Stimulated activated CD8-positive, alpha-beta memory T cell treated with anti-CD3 and anti-CD28 coated beads, Interleukin-2, amount 100 ng/mL, for 48 hours (primary cell): ENCODE measurements at regions not wholly inside any gene's neighbourhood (a gene's known extent, or its start where the extent isn't known, plus 50 kb on each side); places are given as distances from the start of the nearest gene placed in this dataset.

ENCODE experiments used
- DNase-seq, 2 donors: peaks; one replicate each; pipeline ENCODE4 v3.0.0-alpha.2; 2020; ENCODE audit warnings: low read depth in 2 of 2

- DNase-seq: no peak
Measured at GRCh38 chr15:62798536-62798935, 244.0 kb upstream of the TPM1 start.

GRCh38 chr15:62799037-62799436, 243.5 kb upstream of the TPM1 start:
- no peak for DNase-seq

DNA sequence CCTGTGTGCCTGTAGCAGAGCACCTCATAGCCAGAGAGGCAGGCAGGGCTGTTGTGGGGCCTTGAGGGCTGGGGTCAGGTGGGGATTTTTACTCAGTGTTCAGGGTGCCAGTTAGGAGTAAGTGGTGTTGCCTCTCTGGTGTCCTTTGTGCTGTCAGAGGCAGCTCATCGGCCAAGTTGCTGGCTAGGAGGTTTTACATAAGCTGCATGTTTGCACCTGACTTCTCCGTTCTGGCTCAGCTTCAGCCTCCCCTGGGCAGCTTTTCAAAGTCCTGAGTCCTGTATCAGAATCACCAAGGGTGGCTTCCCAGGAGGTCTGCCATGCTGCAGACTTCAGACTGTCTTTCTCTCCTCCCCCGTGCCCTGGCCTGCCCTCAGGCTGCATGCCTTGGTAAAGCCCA, 242.6 kb upstream of the TPM1 start:
- no peak for DNase-seq

DNA sequence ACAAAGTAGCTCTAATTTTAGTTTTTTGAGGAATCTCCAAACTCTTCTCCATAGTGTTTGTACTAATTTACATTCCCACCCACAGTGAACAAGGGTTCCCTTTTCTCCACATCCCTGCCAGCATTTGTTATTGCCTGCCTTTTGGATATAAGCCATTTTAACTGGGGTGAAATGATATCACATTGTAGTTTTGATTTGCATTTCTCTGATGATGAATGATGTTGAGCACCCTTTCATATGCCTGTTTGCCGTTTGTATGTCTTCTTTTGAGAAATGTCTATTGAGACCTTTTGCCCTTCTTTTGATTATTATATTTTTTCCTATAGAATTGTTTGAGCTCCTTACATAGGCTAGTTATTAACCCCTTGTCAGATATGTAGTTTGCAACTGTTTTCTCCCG, 239.9 kb upstream of the TPM1 start:
- DNase-seq: no peak

- DNase-seq: no peak
Measured at GRCh38 chr15:62803856-62804400, 238.6 kb upstream of the TPM1 start.

GRCh38 chr15:62805502-62805901, 237.0 kb upstream of the TPM1 start:
- DNase-seq: no peak

DNA sequence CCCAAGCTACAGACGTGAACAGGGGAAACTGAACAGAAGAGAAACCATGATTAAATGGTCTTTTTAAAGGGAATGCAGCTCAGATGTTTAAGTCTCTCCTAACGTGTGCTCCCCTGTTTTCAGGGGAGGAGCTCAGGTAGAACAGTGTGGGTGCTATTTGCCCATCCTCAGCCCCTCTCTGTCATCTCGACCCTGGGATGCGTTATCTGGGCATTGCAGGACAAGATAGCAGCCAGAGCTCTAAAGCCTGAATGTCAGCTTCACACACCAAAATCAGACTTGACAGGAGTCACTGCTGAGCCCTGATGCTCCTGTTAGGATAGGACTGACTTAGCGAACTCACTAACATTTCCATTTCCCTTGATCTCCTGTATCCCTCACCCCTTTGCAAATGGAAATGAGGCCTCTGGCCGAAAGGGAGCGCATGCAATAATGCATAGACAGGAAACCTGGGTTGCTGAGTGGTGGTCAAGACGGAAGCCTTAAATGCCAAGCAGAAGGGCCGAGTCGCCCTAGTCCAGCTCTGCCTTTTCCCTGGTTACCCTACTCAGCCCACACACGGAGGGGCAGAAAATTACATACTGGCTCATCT, 234.9 kb upstream of the TPM1 start:
- no peak for DNase-seq

DNA sequence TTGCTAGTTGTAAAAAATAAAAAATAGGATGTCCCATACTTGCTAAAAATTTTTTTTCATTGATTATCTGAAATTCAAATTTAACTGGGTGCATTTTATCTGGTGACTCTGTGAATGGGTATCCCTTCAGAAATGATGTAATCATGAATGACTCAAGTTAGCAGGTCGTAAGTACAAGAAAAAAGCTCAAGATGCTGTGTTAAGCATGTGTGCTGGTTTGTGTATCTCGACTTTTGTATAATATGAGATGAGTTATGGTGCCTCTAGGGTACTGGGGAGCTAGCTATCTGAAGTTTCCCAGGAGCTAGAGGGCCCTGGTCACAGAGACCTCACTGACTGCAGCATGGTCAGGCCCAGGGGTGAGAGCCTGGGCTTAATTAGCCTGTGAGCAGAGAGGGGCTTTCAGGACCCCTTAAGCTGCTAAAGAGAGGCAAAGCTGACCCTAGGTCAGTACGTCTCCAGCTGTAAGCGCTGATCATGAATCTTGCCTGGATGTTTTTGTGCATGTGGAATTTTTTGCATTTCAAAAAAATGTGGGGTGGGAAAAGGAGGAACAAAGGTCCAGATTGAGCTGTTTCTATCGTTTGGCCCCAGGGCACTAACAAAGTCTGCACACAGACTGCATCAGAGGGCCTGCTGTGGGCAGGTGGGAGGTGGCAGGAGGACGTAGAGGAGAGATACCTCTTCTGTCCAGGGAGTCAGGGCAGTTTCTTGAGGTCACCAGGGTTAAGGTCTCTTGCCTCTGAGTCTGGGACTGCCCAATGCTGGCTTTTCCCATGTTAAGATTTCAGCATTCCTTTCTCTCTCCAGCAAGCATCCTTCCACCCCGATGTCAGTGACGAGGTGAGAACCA, 233.2 kb upstream of the TPM1 start:
- no peak for DNase-seq

GRCh38 chr15:62809968-62810260, 232.6 kb upstream of the TPM1 start:
- no peak for DNase-seq

GRCh38 chr15:62812515-62812835, 230.1 kb upstream of the TPM1 start:
- no peak for DNase-seq

DNA sequence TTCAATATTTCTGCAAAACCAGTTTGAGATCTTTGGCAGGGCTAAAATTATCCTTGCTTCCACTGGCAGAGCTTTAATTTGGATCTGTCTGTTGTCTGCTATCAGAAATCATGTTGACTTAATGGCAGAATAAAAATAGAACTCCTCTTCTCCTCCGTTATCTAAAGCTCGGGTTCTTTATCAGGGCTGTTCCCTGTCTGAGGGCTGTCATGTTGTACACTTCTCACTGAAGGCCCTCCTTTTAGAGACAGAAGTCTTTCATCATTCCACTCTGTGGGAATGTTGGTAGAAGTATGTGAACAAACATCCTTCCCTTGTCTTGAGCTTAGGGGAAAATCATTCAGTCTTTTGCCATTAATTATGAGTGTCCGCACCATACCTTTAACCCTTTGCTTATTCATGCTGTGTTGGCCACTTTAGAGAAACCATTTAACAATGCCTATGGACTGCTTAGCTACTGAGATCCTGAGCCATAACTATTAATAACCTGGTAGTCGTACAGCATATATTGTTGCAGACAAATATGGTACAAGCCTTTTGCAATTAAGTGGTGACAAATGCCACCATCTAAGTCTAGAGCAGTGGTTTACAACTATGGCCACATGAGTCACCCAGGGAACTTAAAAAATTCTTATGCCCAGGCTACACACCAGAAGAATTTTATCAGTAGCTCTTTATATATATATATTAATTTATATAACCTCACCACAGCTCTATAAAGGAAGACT, 226.0 kb upstream of the TPM1 start:
- DNase-seq: no peak

DNA sequence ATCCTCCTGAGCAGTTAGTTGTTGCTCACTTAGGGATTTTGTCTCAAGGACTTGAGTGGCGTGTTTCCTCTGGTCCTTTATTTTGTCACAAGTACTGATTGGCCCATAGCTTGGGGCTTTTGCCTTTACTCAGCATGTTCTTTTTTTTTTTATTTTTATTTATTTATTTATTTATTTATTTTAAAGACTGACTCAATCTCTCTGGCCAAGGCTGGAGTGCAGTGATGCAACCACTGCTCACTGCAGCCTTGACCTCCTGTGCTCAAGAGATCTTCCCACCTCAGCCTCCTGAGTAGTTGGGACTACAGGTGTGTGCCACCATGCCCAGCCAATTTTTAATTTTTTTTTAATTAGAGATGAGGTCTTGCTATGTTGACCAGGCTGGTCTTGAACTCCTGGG, 223.9 kb upstream of the TPM1 start:
- no peak for DNase-seq

DNA sequence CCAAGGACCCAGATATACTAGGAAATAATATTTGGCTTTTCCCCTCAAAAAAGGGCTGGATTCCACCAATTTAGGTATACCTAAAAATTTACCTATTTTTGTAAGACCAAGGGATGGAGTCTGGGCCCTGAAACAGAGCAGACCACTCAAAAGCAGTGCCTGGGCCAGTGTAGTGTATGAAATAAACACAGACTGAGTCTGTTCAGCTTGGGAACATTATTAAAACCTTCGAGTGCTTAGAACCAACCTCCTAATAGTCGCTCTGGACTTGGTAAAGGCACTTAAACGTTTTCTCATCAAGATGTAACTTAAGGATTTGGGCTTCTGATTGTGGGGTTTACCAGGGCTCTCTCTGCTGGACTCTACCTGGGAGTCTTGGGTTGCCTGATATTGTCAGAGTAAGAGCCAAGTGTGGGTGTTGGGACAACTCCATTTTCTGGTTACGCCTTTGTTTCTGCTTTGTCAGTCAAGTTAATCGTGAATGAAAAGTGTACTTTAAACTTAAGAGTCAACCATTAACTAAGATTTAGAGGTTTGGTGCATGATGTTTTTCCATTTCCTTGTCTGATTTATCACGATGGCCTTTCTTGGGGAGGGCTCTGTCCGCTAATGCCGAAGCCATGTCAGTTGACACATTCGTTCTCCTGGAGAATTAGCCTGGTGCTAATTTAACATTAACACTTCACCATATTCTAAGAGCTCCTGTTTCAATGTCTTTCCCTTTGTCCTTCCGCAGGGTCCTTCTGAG, 221.0 kb upstream of the TPM1 start:
- no peak for DNase-seq

DNA sequence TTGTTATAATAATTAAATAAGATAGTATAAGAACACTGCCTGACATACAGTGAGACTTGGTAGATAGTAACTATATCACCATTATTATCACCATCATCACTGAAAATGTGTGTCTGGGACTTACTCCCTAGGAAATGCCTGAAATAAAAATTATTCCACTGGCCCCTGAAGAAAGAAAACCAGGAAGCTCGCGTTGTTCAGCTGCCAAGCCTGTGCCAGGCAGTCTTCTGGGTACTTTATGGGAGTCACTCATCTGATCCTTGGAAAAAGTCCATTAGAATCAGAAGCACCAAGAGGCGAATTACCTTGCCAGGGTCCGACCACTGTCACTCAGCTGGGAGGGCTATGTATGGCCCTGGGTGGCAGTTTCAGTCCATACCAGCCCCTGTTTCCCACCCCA, 220.3 kb upstream of the TPM1 start:
- no peak for DNase-seq

DNA sequence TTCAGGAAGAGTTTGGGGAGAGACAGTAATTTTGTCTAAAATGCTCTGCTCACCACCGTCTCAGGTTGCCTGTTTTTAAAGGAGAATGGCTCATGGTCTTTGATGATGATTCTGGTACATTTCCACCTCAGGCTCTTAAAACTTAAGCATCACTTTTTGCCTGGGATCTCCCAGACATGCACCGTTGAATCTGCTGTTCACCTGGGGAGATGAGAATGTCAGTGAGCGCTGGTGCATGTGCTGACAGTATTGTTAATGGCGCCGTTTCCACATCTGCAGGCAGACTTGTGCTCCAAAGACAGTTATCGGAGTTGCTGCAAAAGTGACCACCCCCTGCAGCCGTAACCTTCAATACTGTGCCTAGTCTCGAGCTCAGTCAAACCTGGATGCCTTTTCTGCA, 219.0 kb upstream of the TPM1 start:
- no peak for DNase-seq

GRCh38 chr15:62824111-62825015, 218.2 kb upstream of the TPM1 start:
- DNase-seq: no peak

DNA sequence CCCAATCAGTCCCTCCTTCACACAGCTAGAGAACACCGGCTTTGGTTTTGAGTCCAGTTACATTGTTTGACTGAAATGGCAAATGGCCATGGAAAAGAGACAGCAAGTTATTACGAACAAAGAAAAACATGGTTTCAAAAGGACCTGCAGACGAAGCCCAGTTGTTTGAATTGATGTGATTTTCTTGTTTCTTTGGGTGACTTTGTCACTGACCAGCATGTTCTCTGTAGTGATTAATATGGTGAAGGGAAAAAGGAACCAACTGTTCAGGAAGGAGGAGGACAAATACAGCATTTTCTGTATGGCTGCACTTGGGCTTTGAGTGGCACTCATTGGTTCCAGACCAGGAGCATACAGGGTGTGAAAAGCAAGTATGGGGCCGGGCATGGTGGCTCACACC, 217.4 kb upstream of the TPM1 start:
- DNase-seq: no peak

GRCh38 chr15:62826561-62826960, 216.0 kb upstream of the TPM1 start:
- DNase-seq: no peak

DNA sequence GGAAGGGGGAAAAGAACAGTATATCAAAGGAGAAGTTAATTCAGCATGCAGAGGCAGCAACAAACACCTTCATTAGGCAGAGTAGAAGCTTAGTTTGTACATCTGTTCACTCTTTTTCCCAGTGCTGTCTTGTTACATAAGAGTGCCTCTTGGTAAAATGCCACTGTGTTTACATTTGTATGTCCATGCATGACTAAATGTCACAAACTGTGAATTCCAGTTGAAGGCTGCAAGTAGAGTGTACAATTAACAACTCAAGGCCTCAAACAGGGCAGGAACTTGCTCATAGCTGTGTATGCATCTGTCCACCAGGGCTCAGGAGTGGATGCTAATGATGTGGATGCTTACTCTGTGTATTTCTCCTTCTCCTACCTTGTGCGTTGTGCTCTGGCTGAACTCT, 214.2 kb upstream of the TPM1 start:
- DNase-seq: no peak

DNA sequence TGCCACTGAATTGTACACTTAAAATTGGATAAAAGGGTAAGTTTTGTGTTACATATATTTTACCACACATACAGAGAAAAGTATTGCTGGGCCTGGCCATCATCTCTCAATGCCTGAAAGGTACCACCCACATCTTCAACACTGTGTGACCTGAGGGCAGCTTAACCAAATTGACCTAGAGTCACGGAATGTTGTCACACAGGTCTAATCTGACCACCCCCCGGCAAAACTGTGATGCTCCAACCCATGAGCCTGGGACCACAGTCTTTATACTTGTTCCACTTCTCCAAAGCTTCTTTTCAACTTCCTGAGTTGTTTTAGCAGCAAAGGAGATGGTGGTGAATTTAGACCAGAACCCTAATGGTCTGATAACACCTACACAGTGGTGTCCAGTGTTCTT, 210.3 kb upstream of the TPM1 start:
- DNase-seq: no peak

- DNase-seq: no peak
Measured at GRCh38 chr15:62833646-62834045, 208.9 kb upstream of the TPM1 start.
